ENCODE measurements at regions not wholly inside any gene's neighbourhood (a gene's known extent, or its start where the extent isn't known, plus 50 kb on each side); places are given as distances from the start of the nearest gene placed in this dataset.
A peak's percentile ranks its signal among the peaks of the same experiment; 100 is the strongest.

- DNase-seq (ENCODE audit: low spot score in 2 of 2) (no peak), ATAC-seq (no peak)
- H3K4me1 Mint-ChIP-seq, result no peaks in the 10 kb centered on the region
- H3K4me3 Mint-ChIP-seq, result no peak overlapping the region
- H3K9me3 Mint-ChIP-seq, result peaks cover 3% of the 10 kb centered on the region
- H3K36me3 Mint-ChIP-seq, result no peaks in the 10 kb centered on the region
- H3K27ac Mint-ChIP-seq, result no peak overlapping the region
Measured at GRCh38 chr15:94968133-94968532, 736.8 kb downstream of the MCTP2 start.

GRCh38 chr15:94970096-94970495, 738.7 kb downstream of the MCTP2 start:
- ATAC-seq, result no peak
- H3K9me3 Mint-ChIP-seq, result peaks cover under 1% of the 10 kb centered on the region
- DNase-seq (ENCODE audit: low spot score in 2 of 2), result no peak
- no peak overlapping the region for H3K4me3 Mint-ChIP-seq
- H3K4me1 Mint-ChIP-seq, result no peaks in the 10 kb centered on the region
- H3K27ac Mint-ChIP-seq, result no peak overlapping the region
- no peaks in the 10 kb centered on the region for H3K36me3 Mint-ChIP-seq

GRCh38 chr15:94970802-94971201, 739.4 kb downstream of the MCTP2 start:
- ATAC-seq, result no peak
- H3K9me3 Mint-ChIP-seq, result peaks cover 3% of the 10 kb centered on the region
- H3K36me3 Mint-ChIP-seq, result no peaks in the 10 kb centered on the region
- no peak overlapping the region for H3K4me3 Mint-ChIP-seq
- H3K4me1 Mint-ChIP-seq, result no peaks in the 10 kb centered on the region
- DNase-seq (ENCODE audit: low spot score in 2 of 2), result no peak
- no peak overlapping the region for H3K27ac Mint-ChIP-seq

GRCh38 chr15:94972314-94972713, 741.0 kb downstream of the MCTP2 start:
- H3K9me3 Mint-ChIP-seq, result peaks cover 3% of the 10 kb centered on the region
- no peak for ATAC-seq

GRCh38 chr15:94987085-94987484, 755.7 kb downstream of the MCTP2 start:
- Mint-ChIP-seq H3K27ac (no peak overlapping the region), H3K4me3 (no peak overlapping the region), H3K36me3 (no peaks in the 10 kb centered on the region), H3K9me3 (peaks cover 14% of the 10 kb centered on the region), H3K4me1 (no peaks in the 10 kb centered on the region)
- DNase-seq (ENCODE audit: low spot score in 2 of 2) (no peak), ATAC-seq (no peak)

More at GRCh38 chr15:94972314-94972713, 741.0 kb downstream of the MCTP2 start:
- no peaks in the 10 kb centered on the region for H3K4me1 Mint-ChIP-seq
- DNase-seq (ENCODE audit: low spot score in 2 of 2), result no peak
- H3K36me3 Mint-ChIP-seq, result no peaks in the 10 kb centered on the region
- no peak overlapping the region for H3K27ac Mint-ChIP-seq
- no peak overlapping the region for H3K4me3 Mint-ChIP-seq

- no peak for ATAC-seq
- no peak for DNase-seq (ENCODE audit: low spot score in 2 of 2)
- H3K4me3 Mint-ChIP-seq, result no peak overlapping the region
- no peaks in the 10 kb centered on the region for H3K4me1 Mint-ChIP-seq
- no peaks in the 10 kb centered on the region for H3K36me3 Mint-ChIP-seq
- H3K9me3 Mint-ChIP-seq, result peaks cover 6% of the 10 kb centered on the region
- H3K27ac Mint-ChIP-seq, result no peak overlapping the region
Measured at GRCh38 chr15:94991718-94992117, 760.4 kb downstream of the MCTP2 start.

- peaks cover 3% of the 10 kb centered on the region for H3K9me3 Mint-ChIP-seq
- DNase-seq (ENCODE audit: low spot score in 2 of 2) (no peak), ATAC-seq (no peak)
- no peak overlapping the region for H3K27ac Mint-ChIP-seq
- no peaks in the 10 kb centered on the region for H3K4me1 Mint-ChIP-seq
- H3K36me3 Mint-ChIP-seq, result no peaks in the 10 kb centered on the region
- no peak overlapping the region for H3K4me3 Mint-ChIP-seq
Measured at GRCh38 chr15:95009635-95010034, 778.3 kb downstream of the MCTP2 start.

GRCh38 chr15:95013381-95013780, 782.0 kb downstream of the MCTP2 start:
- Mint-ChIP-seq H3K4me3 (no peak overlapping the region), H3K4me1 (no peaks in the 10 kb centered on the region), H3K36me3 (no peaks in the 10 kb centered on the region), H3K27ac (no peak overlapping the region), H3K9me3 (peaks cover 3% of the 10 kb centered on the region)
- DNase-seq (ENCODE audit: low spot score in 2 of 2) (no peak), ATAC-seq (no peak)

GRCh38 chr15:95016511-95017229, 785.3 kb downstream of the MCTP2 start:
- Mint-ChIP-seq H3K4me3 (no peak overlapping the region), H3K9me3 (peaks cover 6% of the 10 kb centered on the region), H3K36me3 (no peaks in the 10 kb centered on the region), H3K27ac (no peak overlapping the region), H3K4me1 (no peaks in the 10 kb centered on the region)
- ATAC-seq, result no peak
- no peak for DNase-seq (ENCODE audit: low spot score in 2 of 2)

- Mint-ChIP-seq H3K4me3 (no peak overlapping the region), H3K4me1 (no peaks in the 10 kb centered on the region), H3K27ac (no peak overlapping the region), H3K9me3 (peaks cover 13% of the 10 kb centered on the region), H3K36me3 (no peaks in the 10 kb centered on the region)
- DNase-seq (ENCODE audit: low spot score in 2 of 2) (no peak), ATAC-seq (no peak)
Measured at GRCh38 chr15:95017666-95018328, 786.4 kb downstream of the MCTP2 start.

- DNase-seq (ENCODE audit: low spot score in 2 of 2) (no peak), ATAC-seq (no peak)
- no peak overlapping the region for H3K4me3 Mint-ChIP-seq
- no peak overlapping the region for H3K27ac Mint-ChIP-seq
- H3K36me3 Mint-ChIP-seq, result no peaks in the 10 kb centered on the region
- no peaks in the 10 kb centered on the region for H3K4me1 Mint-ChIP-seq
- H3K9me3 Mint-ChIP-seq, result peaks cover 10% of the 10 kb centered on the region
Measured at GRCh38 chr15:95018888-95019545, 787.7 kb downstream of the MCTP2 start.

- DNase-seq (ENCODE audit: low spot score in 2 of 2) (no peak), ATAC-seq (no peak)
- Mint-ChIP-seq H3K27ac (no peak overlapping the region), H3K4me3 (no peak overlapping the region), H3K36me3 (no peaks in the 10 kb centered on the region), H3K4me1 (no peaks in the 10 kb centered on the region), H3K9me3 (peaks cover 12% of the 10 kb centered on the region)
Measured at GRCh38 chr15:95019907-95020306, 788.5 kb downstream of the MCTP2 start.

- H3K4me1 Mint-ChIP-seq, result no peaks in the 10 kb centered on the region
- DNase-seq (ENCODE audit: low spot score in 2 of 2) (no peak), ATAC-seq (no peak)
- no peak overlapping the region for H3K27ac Mint-ChIP-seq
- no peak overlapping the region for H3K4me3 Mint-ChIP-seq
- H3K9me3 Mint-ChIP-seq, result peaks cover 15% of the 10 kb centered on the region
- no peaks in the 10 kb centered on the region for H3K36me3 Mint-ChIP-seq
Measured at GRCh38 chr15:95021816-95022215, 790.5 kb downstream of the MCTP2 start.

- Mint-ChIP-seq H3K9me3 (peaks cover 15% of the 10 kb centered on the region), H3K4me1 (no peaks in the 10 kb centered on the region), H3K4me3 (no peak overlapping the region), H3K36me3 (no peaks in the 10 kb centered on the region), H3K27ac (no peak overlapping the region)
- ATAC-seq, result no peak
- no peak for DNase-seq (ENCODE audit: low spot score in 2 of 2)
Measured at GRCh38 chr15:95024351-95024750, 793.0 kb downstream of the MCTP2 start.

- DNase-seq (ENCODE audit: low spot score in 2 of 2) (peak in 1 of 2 donors; percentile 52), ATAC-seq (no peak)
- peaks cover 15% of the 10 kb centered on the region for H3K9me3 Mint-ChIP-seq
- no peaks in the 10 kb centered on the region for H3K36me3 Mint-ChIP-seq
- H3K4me1 Mint-ChIP-seq, result no peaks in the 10 kb centered on the region
- H3K4me3 Mint-ChIP-seq, result no peak overlapping the region
- H3K27ac Mint-ChIP-seq, result no peak overlapping the region
Measured at GRCh38 chr15:95025924-95026728, 794.8 kb downstream of the MCTP2 start.

Data from stimulated activated effector memory CD8-positive, alpha-beta T cell treated with anti-CD3 and anti-CD28 coated beads, Interleukin-12 subunit alpha, Interleukin-12 subunit beta, amount 100 ng/mL, for 72 hours (primary cell).